ENCODE measurements at regions not wholly inside any gene's neighbourhood (a gene's known extent, or its start where the extent isn't known, plus 50 kb on each side); places are given as distances from the start of the nearest gene placed in this dataset.

- TF ChIP-seq CTCF (IDR thresholded peaks at IDR 0.05) (no peak), POLR2A (IDR thresholded peaks at IDR 0.05) (no peak)
Observed at GRCh38 chr12:60672949-60673348, 1077.1 kb downstream of the SLC16A7 start.

All from right lobe of liver (tissue), 4 donors.